ENCODE measurements at regions not wholly inside any gene's neighbourhood (a gene's known extent, or its start where the extent isn't known, plus 50 kb on each side); places are given as distances from the start of the nearest gene placed in this dataset.

GRCh38 chr12:63264629-63265028 is 113.6 kb upstream of the AVPR1A start:
- no CpG with 5 or more reads among the region's 6 CpGs for WGBS, 2 experiments (ENCODE audit: extremely low coverage in 2 of 2, insufficient read length in 1 of 2)
- Histone ChIP-seq H2AFZ (replicated peaks; ENCODE audit: low read length, poor library complexity) (no peak overlapping the region), H3K9me1 (ENCODE audit: insufficient read depth, low read length) (no peaks in the 10 kb centered on the region), H3K4ac (ENCODE audit: low read depth, low read length) (no peak overlapping the region), H3K4me1 (ENCODE audit: control insufficient read depth, insufficient read depth, low read length) (no peaks in the 10 kb centered on the region), H4K91ac (ENCODE audit: insufficient read depth, low read depth, low read length) (no peak overlapping the region), H3K4me3 (ENCODE audit: insufficient read depth, low read depth, low read length) (no peak overlapping the region), H2BK5ac (ENCODE audit: low read depth, low read length, poor library complexity, severe bottlenecking) (no peak overlapping the region), H3K27me3 (ENCODE audit: control insufficient read depth, insufficient read depth, low read length) (no peaks in the 10 kb centered on the region), H3K18ac (ENCODE audit: low read depth, low read length) (no peak overlapping the region), H3K9ac (ENCODE audit: low read depth, low read length) (no peak overlapping the region), H4K8ac (ENCODE audit: low read depth in 2 of 2, low read length in 2 of 2) (no peak overlapping the region), H2BK120ac (ENCODE audit: low read depth, low read length) (no peak overlapping the region), H2BK15ac (ENCODE audit: low read depth, low read length) (no peak overlapping the region), H2AK9ac (replicated peaks; ENCODE audit: low read depth, low read length, poor library complexity) (no peak overlapping the region), H3K79me1 (ENCODE audit: low read depth in 1 of 2, low read length in 2 of 2) (no peaks in the 10 kb centered on the region), H2BK20ac (ENCODE audit: low read depth, low read length) (no peak overlapping the region), H3K4me2 (ENCODE audit: low read depth, low read length) (no peak overlapping the region), H3K9me3 (ENCODE audit: control insufficient read depth, insufficient read depth, low read length) (0 out of 2 replicates have a peak, but pooled peaks cover 4% of the 10 kb centered on the region), H3K23ac (ENCODE audit: low read depth, low read length) (no peak overlapping the region), H3K27ac (ENCODE audit: insufficient read depth, low read length) (no peak overlapping the region), H3K56ac (ENCODE audit: extremely low read depth, insufficient read depth, low read length) (no peak overlapping the region), H2AK5ac (ENCODE audit: low read depth, low read length) (no peak overlapping the region), H3K14ac (replicated peaks; ENCODE audit: low read depth, low read length) (no peak overlapping the region), H3K36me3 (ENCODE audit: control insufficient read depth, insufficient read depth, low read length) (no peaks in the 10 kb centered on the region), H4K20me1 (ENCODE audit: insufficient read depth, low read length) (no peaks in the 10 kb centered on the region), H4K5ac (ENCODE audit: low read depth, low read length) (no peak overlapping the region)
- POLR2A ChIA-PET (ENCODE audit: unreplicated experiment), result no interaction called here
- intact Hi-C loops (cut with micrococcal nuclease) (no loop called here), in situ Hi-C loops (cut with MboI; ENCODE audit: low sequenced_read_pairs) (no loop called here), dilution Hi-C loops (cut with HindIII; ENCODE audit: low sequenced_read_pairs, unreplicated experiment) (no loop called here)
- no peak for TF ChIP-seq POLR2A (IDR thresholded peaks at IDR 0.05; ENCODE audit: low read depth, low read length)
- TF ChIP-seq RCOR1 (IDR thresholded peaks at IDR 0.05; ENCODE audit: insufficient replicate concordance, low read length), result no peak
- no peak for TF ChIP-seq MXI1 (IDR thresholded peaks at IDR 0.05; ENCODE audit: borderline replicate concordance, low read depth, low read length)
- no peak for TF ChIP-seq BHLHE40 (IDR thresholded peaks at IDR 0.05; ENCODE audit: low read depth, low read length)
- TF ChIP-seq ELK1 (IDR thresholded peaks at IDR 0.05; ENCODE audit: borderline replicate concordance, low read depth, low read length), result no peak
- no peak for TF ChIP-seq NFE2L2 (IDR thresholded peaks at IDR 0.05; ENCODE audit: low read depth, low read length)
- no peak for TF ChIP-seq MAFK (IDR thresholded peaks at IDR 0.05; ENCODE audit: low read depth, low read length)
- no peak for TF ChIP-seq RFX5 (IDR thresholded peaks at IDR 0.05; ENCODE audit: low read depth, low read length)
- DNase-seq (no peak), ATAC-seq (ENCODE audit: low read depth) (no peak)
- BruUV-seq (replicated peaks), result no TSS peak
- CTCF ChIA-PET, result no interaction called here
